ENCODE measurements at regions not wholly inside any gene's neighbourhood (a gene's known extent, or its start where the extent isn't known, plus 50 kb on each side); places are given as distances from the start of the nearest gene placed in this dataset.

DNA sequence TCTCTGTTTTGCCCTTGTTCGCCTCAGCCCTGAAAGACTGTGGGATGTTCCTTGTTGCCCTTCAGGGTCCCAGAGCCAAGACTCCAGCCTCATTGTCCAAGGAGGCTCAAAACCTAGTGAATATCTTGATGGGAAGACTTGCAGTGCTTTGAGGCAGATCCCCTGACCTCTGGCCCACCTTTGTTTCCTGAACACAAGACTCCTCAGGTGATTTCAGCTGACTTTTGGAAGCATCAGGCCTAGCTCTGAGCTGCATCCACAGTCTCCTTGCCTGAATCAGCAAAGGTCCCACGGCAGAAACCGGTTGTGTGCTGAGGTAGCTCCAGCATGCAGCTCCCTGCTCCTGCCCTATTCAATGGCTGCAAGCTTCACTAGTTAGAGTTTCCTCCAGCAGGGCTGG, 159.3 kb upstream of the B3GAT1 start:
- WGBS (ENCODE audit: insufficient coverage) = 94% methylated on average over 3 of the region's 3 CpGs
- no peaks in the 10 kb centered on the region for H3K79me2 ChIP-seq (ENCODE audit: control insufficient read depth, insufficient read depth, low read length)
- Mint-ChIP-seq H3K27ac (no peak overlapping the region), H3K27me3 (no peaks in the 10 kb centered on the region), H3K4me1 (no peaks in the 10 kb centered on the region), H3K9me3 (ENCODE audit: insufficient read depth) (no peaks in the 10 kb centered on the region), H3K4me3 (no peak overlapping the region)
- no peak overlapping the region for H3K27ac ChIP-seq (ENCODE audit: low read length in 2 of 2)
- no peak for TF ChIP-seq EZH2 (IDR thresholded peaks at IDR 0.05; ENCODE audit: borderline replicate concordance, insufficient read depth, low read depth, low read length, poor library complexity, severe bottlenecking)
- TF ChIP-seq, protein P1, sequence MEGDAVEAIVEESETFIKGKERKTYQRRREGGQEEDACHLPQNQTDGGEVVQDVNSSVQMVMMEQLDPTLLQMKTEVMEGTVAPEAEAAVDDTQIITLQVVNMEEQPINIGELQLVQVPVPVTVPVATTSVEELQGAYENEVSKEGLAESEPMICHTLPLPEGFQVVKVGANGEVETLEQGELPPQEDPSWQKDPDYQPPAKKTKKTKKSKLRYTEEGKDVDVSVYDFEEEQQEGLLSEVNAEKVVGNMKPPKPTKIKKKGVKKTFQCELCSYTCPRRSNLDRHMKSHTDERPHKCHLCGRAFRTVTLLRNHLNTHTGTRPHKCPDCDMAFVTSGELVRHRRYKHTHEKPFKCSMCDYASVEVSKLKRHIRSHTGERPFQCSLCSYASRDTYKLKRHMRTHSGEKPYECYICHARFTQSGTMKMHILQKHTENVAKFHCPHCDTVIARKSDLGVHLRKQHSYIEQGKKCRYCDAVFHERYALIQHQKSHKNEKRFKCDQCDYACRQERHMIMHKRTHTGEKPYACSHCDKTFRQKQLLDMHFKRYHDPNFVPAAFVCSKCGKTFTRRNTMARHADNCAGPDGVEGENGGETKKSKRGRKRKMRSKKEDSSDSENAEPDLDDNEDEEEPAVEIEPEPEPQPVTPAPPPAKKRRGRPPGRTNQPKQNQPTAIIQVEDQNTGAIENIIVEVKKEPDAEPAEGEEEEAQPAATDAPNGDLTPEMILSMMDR (IDR thresholded peaks at IDR 0.05) = no peak
- H3K4me2 ChIP-seq (replicated peaks; ENCODE audit: low read depth, low read length, poor library complexity, severe bottlenecking) = no peak overlapping the region
- H3K9me3 ChIP-seq (ENCODE audit: control extremely low read depth in 1 of 3, control insufficient read depth in 2 of 3, insufficient read depth in 1 of 3, low read length in 2 of 3) = no peaks in the 10 kb centered on the region
- ChIA-PET CTCF (no interaction called here), POLR2A (no interaction called here)
- ATAC-seq (ENCODE audit: low read depth) (no peak), DNase-seq (no peak)
- H3K9ac ChIP-seq (ENCODE audit: low read length) = no peak overlapping the region
- H3K36me3 ChIP-seq (replicated peaks in 1 of 2; ENCODE audit: control extremely low read depth in 1 of 2, control insufficient read depth in 1 of 2, extremely low read depth in 1 of 2, insufficient read depth in 2 of 2, low read length in 1 of 2) = no peaks in the 10 kb centered on the region
- intact Hi-C loops (cut with micrococcal nuclease) = no loop called here
- H3K4me3 ChIP-seq (ENCODE audit: control extremely low read depth in 1 of 5, extremely low read depth in 1 of 5, insufficient read depth in 1 of 5, low read depth in 2 of 5, low read length in 4 of 5) = no peak overlapping the region
- no peaks in the 10 kb centered on the region for H3K27me3 ChIP-seq (replicated peaks in 1 of 4; ENCODE audit: control extremely low read depth in 1 of 4, control insufficient read depth in 3 of 4, insufficient read depth in 4 of 4, low read length in 3 of 4)
- H3K4me1 ChIP-seq (ENCODE audit: control insufficient read depth in 2 of 2, insufficient read depth in 2 of 2, low read length in 2 of 2) = no peaks in the 10 kb centered on the region
- H2AFZ ChIP-seq (ENCODE audit: insufficient read depth, low read depth, low read length, poor library complexity, severe bottlenecking) = no peak overlapping the region
- no peaks in the 10 kb centered on the region for H4K20me1 ChIP-seq (ENCODE audit: control insufficient read depth, insufficient read depth, low read length, poor library complexity, severe bottlenecking)

DNA sequence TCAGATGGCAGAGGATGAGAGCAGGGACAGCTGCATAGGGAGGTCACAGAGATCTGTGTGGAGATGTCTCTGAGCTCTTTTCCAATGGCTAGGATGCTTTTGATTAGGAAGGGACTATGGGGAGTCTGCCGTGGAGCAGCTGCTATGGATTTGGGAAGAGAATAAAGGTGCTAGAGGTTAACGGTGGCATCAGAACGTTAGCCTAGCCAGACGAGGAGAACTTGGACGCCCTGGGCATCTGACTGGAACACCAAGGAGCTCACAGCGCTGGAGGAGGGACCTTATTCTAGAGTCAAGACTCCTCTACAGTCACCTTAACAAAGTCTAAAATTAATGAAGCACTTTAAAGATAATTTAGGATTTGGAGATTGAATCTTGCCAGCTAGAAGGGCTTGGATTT, 157.2 kb upstream of the B3GAT1 start:
- Histone ChIP-seq H3K9me3 (ENCODE audit: control extremely low read depth in 1 of 3, control insufficient read depth in 2 of 3, insufficient read depth in 1 of 3, low read length in 2 of 3) (no peaks in the 10 kb centered on the region), H3K79me2 (ENCODE audit: control insufficient read depth, insufficient read depth, low read length) (no peaks in the 10 kb centered on the region), H3K27me3 (replicated peaks in 1 of 4; ENCODE audit: control extremely low read depth in 1 of 4, control insufficient read depth in 3 of 4, insufficient read depth in 4 of 4, low read length in 3 of 4) (no peaks in the 10 kb centered on the region), H3K9ac (ENCODE audit: low read length) (no peak overlapping the region), H3K4me2 (replicated peaks; ENCODE audit: low read depth, low read length, poor library complexity, severe bottlenecking) (no peak overlapping the region), H2AFZ (ENCODE audit: insufficient read depth, low read depth, low read length, poor library complexity, severe bottlenecking) (no peak overlapping the region), H3K27ac (ENCODE audit: low read length in 2 of 2) (no peak overlapping the region), H3K36me3 (replicated peaks in 1 of 2; ENCODE audit: control extremely low read depth in 1 of 2, control insufficient read depth in 1 of 2, extremely low read depth in 1 of 2, insufficient read depth in 2 of 2, low read length in 1 of 2) (no peaks in the 10 kb centered on the region), H3K4me1 (ENCODE audit: control insufficient read depth in 2 of 2, insufficient read depth in 2 of 2, low read length in 2 of 2) (no peaks in the 10 kb centered on the region), H4K20me1 (ENCODE audit: control insufficient read depth, insufficient read depth, low read length, poor library complexity, severe bottlenecking) (no peaks in the 10 kb centered on the region), H3K4me3 (ENCODE audit: control extremely low read depth in 1 of 5, extremely low read depth in 1 of 5, insufficient read depth in 1 of 5, low read depth in 2 of 5, low read length in 4 of 5) (no peak overlapping the region)
- TF ChIP-seq, protein P1 (IDR thresholded peaks at IDR 0.05) = no peak
- CTCF ChIA-PET = no interaction called here
- Mint-ChIP-seq H3K27ac (no peak overlapping the region), H3K9me3 (ENCODE audit: insufficient read depth) (no peaks in the 10 kb centered on the region), H3K27me3 (no peaks in the 10 kb centered on the region), H3K4me1 (no peaks in the 10 kb centered on the region), H3K4me3 (no peak overlapping the region)
- intact Hi-C loops (cut with micrococcal nuclease) = no loop called here
- POLR2A ChIA-PET = no interaction called here
- 100% methylated on average over 1 of the region's 6 CpGs for WGBS (ENCODE audit: insufficient coverage)
- DNase-seq = no peak
- no peak for ATAC-seq (ENCODE audit: low read depth)
